ENCODE measurements at regions not wholly inside any gene's neighbourhood (a gene's known extent, or its start where the extent isn't known, plus 50 kb on each side); places are given as distances from the start of the nearest gene placed in this dataset.

DNA sequence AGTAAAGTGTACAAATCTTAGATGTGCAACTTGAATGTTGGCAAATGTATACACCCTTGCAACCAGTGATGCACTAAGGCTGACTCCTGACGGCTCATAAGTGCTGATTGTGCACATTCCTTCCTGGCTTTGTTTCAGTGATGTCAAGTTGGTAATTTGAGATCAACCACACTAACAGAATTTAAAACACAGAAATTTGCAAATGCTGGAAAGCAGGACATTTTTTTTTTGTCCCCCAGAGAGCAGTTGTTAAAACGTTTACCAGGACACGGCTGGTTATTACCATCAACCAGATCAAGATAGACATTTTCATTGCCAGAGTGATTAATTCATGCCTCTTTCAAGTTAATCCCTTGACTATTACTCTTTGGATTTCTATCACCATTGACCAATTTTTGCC is 735.6 kb downstream of the RFPL4B start:
- no peak for DNase-seq (ENCODE audit: low read depth)
- no peak for TF ChIP-seq CTCF (IDR thresholded peaks at IDR 0.05; ENCODE audit: insufficient read depth, low read depth, low read length)
- Histone ChIP-seq H3K36me3 (ENCODE audit: control insufficient read depth, insufficient read depth, low read length) (no peaks in the 10 kb centered on the region), H3K27me3 (ENCODE audit: control insufficient read depth, insufficient read depth, low read length) (no peaks in the 10 kb centered on the region), H3K4me3 (ENCODE audit: low read depth, low read length) (no peak overlapping the region)
- POLR2A ChIA-PET, result no interaction called here
- CTCF ChIA-PET, result no interaction called here

- DNase-seq (ENCODE audit: low read depth), result no peak
- no peak for TF ChIP-seq CTCF (IDR thresholded peaks at IDR 0.05; ENCODE audit: insufficient read depth, low read depth, low read length)
- ChIA-PET CTCF (no interaction called here), POLR2A (no interaction called here)
- H3K4me3 ChIP-seq (ENCODE audit: low read depth, low read length), result no peak overlapping the region
- H3K36me3 ChIP-seq (ENCODE audit: control insufficient read depth, insufficient read depth, low read length), result no peaks in the 10 kb centered on the region
- H3K27me3 ChIP-seq (ENCODE audit: control insufficient read depth, insufficient read depth, low read length), result no peaks in the 10 kb centered on the region
Observed at GRCh38 chr6:113083947-113084346, 736.8 kb downstream of the RFPL4B start.

DNA sequence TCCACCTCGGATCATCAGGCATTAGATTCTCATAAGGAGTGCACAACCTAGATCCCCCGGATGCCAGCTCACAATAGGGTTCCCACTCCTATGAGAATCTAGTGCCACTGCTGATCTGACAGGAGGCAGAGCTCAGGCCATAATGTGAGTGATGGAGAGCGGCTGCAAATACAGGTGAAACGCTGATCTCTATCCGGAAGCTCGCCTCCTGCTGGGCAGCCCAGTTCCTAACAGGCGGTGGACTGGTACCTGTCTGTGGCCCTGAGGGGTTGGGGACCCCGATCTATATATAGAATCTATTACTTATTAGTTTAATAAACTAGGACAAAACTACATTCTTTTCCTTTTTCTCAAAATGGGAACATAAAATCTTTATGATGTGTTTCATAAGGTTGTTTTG is 741.9 kb downstream of the RFPL4B start:
- ChIA-PET CTCF (no interaction called here), POLR2A (no interaction called here)
- no peaks in the 10 kb centered on the region for H3K27me3 ChIP-seq (ENCODE audit: control insufficient read depth, insufficient read depth, low read length)
- no peaks in the 10 kb centered on the region for H3K36me3 ChIP-seq (ENCODE audit: control insufficient read depth, insufficient read depth, low read length)
- TF ChIP-seq CTCF (IDR thresholded peaks at IDR 0.05; ENCODE audit: insufficient read depth, low read depth, low read length), result no peak
- H3K4me3 ChIP-seq (ENCODE audit: low read depth, low read length), result no peak overlapping the region
- no peak for DNase-seq (ENCODE audit: low read depth)

DNA sequence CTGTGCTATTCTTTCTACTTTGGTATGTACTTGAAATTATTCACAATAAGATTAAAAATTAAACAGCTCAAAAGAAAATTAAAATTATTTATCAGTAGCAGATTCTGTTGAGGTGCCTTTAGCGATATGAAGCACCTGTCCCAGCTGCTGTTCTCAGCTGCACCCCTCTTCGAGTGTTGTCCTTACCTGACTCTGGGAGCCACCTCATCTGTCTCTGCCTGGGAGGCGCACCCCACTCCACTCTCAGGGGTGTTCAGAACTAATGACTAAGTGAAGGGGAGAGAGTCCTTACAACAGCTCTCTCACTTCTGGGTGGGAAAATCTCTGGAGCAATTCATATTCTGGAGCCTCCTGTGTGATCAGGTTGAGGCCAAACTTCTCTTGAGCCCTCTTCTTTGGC is 745.7 kb downstream of the RFPL4B start:
- TF ChIP-seq CTCF (IDR thresholded peaks at IDR 0.05; ENCODE audit: insufficient read depth, low read depth, low read length), result no peak
- Histone ChIP-seq H3K36me3 (ENCODE audit: control insufficient read depth, insufficient read depth, low read length) (no peaks in the 10 kb centered on the region), H3K4me3 (ENCODE audit: low read depth, low read length) (no peak overlapping the region), H3K27me3 (ENCODE audit: control insufficient read depth, insufficient read depth, low read length) (no peaks in the 10 kb centered on the region)
- ChIA-PET POLR2A (no interaction called here), CTCF (no interaction called here)
- DNase-seq (ENCODE audit: low read depth), result no peak

DNA sequence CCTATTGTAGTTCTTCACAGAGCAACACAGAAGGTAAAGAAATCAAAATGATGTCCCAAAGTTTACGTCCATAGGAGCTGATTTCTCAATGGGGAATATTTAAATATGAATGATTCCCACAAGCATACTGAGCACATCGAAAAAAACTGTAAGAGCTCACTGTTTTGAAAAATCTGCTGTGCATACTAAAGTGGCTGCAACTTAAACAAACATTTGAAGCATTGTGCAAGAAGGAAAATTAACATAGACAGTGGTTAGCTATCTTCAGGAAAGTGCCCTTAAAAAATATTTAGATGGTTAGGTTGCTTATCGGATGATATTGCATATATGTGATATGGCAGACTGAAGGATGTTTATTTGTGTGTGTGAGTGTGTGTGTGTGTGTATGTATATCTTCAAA is 747.6 kb downstream of the RFPL4B start:
- no peak for TF ChIP-seq CTCF (IDR thresholded peaks at IDR 0.05; ENCODE audit: insufficient read depth, low read depth, low read length)
- Histone ChIP-seq H3K27me3 (ENCODE audit: control insufficient read depth, insufficient read depth, low read length) (no peaks in the 10 kb centered on the region), H3K4me3 (ENCODE audit: low read depth, low read length) (no peak overlapping the region), H3K36me3 (ENCODE audit: control insufficient read depth, insufficient read depth, low read length) (no peaks in the 10 kb centered on the region)
- ChIA-PET CTCF (interaction anchor here (0.7 to 1.3 kb wide), 2 partner anchors 80 to 257 kb away, joined by 3 to 4 read pairs; no protein-coding TSS in a partner anchor), POLR2A (no interaction called here)
- DNase-seq (ENCODE audit: low read depth), result no peak

Measured in BJ (cell line).